ENCODE measurements at regions not wholly inside any gene's neighbourhood (a gene's known extent, or its start where the extent isn't known, plus 50 kb on each side); places are given as distances from the start of the nearest gene placed in this dataset.

DNA sequence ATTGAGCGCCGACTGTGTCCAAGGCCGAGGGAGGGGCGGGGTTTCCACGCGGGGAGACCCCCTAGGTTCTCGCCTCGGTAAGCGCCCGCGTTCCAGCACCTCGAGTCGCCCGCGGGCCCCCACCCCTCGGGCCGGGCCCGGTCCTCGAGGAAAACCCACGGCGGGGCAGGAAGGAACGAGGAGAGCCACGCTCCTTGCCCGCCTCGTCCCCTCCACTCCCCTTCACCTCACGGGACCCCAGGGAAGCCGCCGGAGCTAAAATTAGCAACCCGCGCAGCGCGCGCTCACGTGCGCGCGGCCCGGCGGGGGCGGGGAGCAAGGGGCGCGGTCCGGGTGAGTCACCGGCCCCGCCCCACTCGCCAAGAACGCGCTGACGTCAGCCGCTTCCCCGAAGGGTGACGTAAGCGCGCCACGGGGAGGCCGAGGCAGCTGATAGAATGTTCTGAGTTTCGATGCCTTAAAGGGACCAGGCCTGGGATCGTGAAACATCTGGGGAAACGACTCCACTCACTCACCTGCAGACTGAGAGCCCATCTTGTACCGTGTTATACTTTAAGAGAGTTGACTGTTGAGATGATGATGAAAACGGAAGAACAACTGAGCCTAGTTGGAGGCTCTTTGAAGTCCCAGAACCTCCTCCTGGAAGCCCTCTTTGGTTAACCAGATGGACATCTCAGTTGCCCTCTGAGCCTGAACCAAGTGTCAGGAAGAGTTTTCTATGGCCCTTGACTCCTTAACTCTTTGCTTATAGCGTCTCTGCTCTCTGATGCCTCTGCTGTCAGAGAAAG lies 49.7 kb upstream of the ATF3 start:
- TF ChIP-seq, protein P1, sequence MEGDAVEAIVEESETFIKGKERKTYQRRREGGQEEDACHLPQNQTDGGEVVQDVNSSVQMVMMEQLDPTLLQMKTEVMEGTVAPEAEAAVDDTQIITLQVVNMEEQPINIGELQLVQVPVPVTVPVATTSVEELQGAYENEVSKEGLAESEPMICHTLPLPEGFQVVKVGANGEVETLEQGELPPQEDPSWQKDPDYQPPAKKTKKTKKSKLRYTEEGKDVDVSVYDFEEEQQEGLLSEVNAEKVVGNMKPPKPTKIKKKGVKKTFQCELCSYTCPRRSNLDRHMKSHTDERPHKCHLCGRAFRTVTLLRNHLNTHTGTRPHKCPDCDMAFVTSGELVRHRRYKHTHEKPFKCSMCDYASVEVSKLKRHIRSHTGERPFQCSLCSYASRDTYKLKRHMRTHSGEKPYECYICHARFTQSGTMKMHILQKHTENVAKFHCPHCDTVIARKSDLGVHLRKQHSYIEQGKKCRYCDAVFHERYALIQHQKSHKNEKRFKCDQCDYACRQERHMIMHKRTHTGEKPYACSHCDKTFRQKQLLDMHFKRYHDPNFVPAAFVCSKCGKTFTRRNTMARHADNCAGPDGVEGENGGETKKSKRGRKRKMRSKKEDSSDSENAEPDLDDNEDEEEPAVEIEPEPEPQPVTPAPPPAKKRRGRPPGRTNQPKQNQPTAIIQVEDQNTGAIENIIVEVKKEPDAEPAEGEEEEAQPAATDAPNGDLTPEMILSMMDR (IDR thresholded peaks at IDR 0.05; ENCODE audit: extremely low read depth, missing control alignments): no peak
- DNase-seq (ENCODE audit: low spot score): peak; percentile 96
